H9 (cell line): ENCODE measurements at regions not wholly inside any gene's neighbourhood (a gene's known extent, or its start where the extent isn't known, plus 50 kb on each side); places are given as distances from the start of the nearest gene placed in this dataset.

ENCODE experiments used
- DNase-seq: peaks from one replicate; pipeline ENCODE4 v3.0.0-alpha.2; 2017
- H2AFZ ChIP-seq: one replicate; pipeline ENCODE4 v1.6.1; 2013; ENCODE audit warnings: mild to moderate bottlenecking, low read length, control low read depth, moderate library complexity
- H2AK5ac ChIP-seq: 2 replicates; pipeline ENCODE4 v1.6.1; 2013; ENCODE audit warnings: low read length, control low read depth, mixed read lengths; ENCODE audit not compliant: insufficient read length
- H2BK120ac ChIP-seq: one replicate; pipeline ENCODE4 v1.6.1; 2013; ENCODE audit warnings: low read depth, mild to moderate bottlenecking, low read length, control low read depth, inconsistent platforms; ENCODE audit not compliant: poor library complexity, severe bottlenecking
- H2BK12ac ChIP-seq: 2 replicates; pipeline ENCODE4 v1.6.1; 2013; ENCODE audit warnings: low read length, control low read depth, mixed read lengths, low read depth; ENCODE audit not compliant: insufficient read length
- H2BK15ac ChIP-seq: 2 replicates; pipeline ENCODE4 v1.6.1; 2013; ENCODE audit warnings: low read depth, low read length, control low read depth
- H2BK20ac ChIP-seq: one replicate; pipeline ENCODE4 v1.6.1; 2013; ENCODE audit warnings: low read depth, mild to moderate bottlenecking, low read length, control low read depth, inconsistent platforms; ENCODE audit not compliant: poor library complexity, severe bottlenecking
- H2BK5ac ChIP-seq: 2 replicates; pipeline ENCODE4 v1.6.1; 2013; ENCODE audit warnings: low read length, control low read depth, mixed read lengths; ENCODE audit not compliant: insufficient read length
- H3K14ac ChIP-seq: 2 replicates; pipeline ENCODE4 v1.6.1; 2013; ENCODE audit warnings: low read length, control low read depth; ENCODE audit not compliant: insufficient read depth
- H3K18ac ChIP-seq: 2 replicates; pipeline ENCODE4 v1.6.1; 2013; ENCODE audit warnings: low read depth, mild to moderate bottlenecking, mixed read lengths, low read length, control low read depth; ENCODE audit not compliant: insufficient read length
- H3K23ac ChIP-seq: 2 replicates; pipeline ENCODE4 v1.6.1; 2013; ENCODE audit warnings: low read length, control low read depth, mixed read lengths, low read depth; ENCODE audit not compliant: insufficient read length
- H3K23me2 ChIP-seq: 2 replicates; pipeline ENCODE4 v1.6.1; 2013; ENCODE audit warnings: low read depth, mild to moderate bottlenecking, mixed read lengths, low read length, control low read depth; ENCODE audit not compliant: insufficient read length, poor library complexity, severe bottlenecking
- H3K27ac ChIP-seq: 2 replicates; pipeline ENCODE4 v1.5.1; 2013; ENCODE audit warnings: low read length, control low read depth, mixed read lengths, low read depth; ENCODE audit not compliant: insufficient read length
- H3K27me3 ChIP-seq: 2 replicates; pipeline ENCODE4 v1.6.1; 2013; ENCODE audit warnings: low read length, control low read depth, inconsistent platforms; ENCODE audit not compliant: insufficient read depth
- H3K4ac ChIP-seq: 2 replicates; pipeline ENCODE4 v1.6.1; 2013; ENCODE audit warnings: low read depth, mild to moderate bottlenecking, control low read depth, inconsistent platforms, low read length, moderate library complexity
- H3K4me1 ChIP-seq: 2 replicates; pipeline ENCODE4 v1.6.1; 2013; ENCODE audit warnings: low read length, control low read depth, inconsistent platforms; ENCODE audit not compliant: insufficient read depth
- H3K4me2 ChIP-seq: 2 replicates; pipeline ENCODE4 v1.6.1; 2013; ENCODE audit warnings: low read length, control low read depth, mixed read lengths; ENCODE audit not compliant: insufficient read length, insufficient read depth
- H3K56ac ChIP-seq: 2 replicates; pipeline ENCODE4 v1.6.1; 2013; ENCODE audit warnings: low read depth, mild to moderate bottlenecking, mixed read lengths, low read length, control low read depth; ENCODE audit not compliant: insufficient read length
- H3K79me1 ChIP-seq: 2 replicates; pipeline ENCODE4 v1.6.1; 2013; ENCODE audit warnings: low read depth, mild to moderate bottlenecking, moderate library complexity, low read length, control low read depth, inconsistent platforms; ENCODE audit not compliant: insufficient read depth, poor library complexity, severe bottlenecking
- H3K79me2 ChIP-seq: 2 replicates; pipeline ENCODE4 v1.6.1; 2013; ENCODE audit warnings: low read length, control low read depth, inconsistent platforms; ENCODE audit not compliant: insufficient read depth
- H3K9ac ChIP-seq: 2 replicates; pipeline ENCODE4 v1.6.1; 2013; ENCODE audit warnings: low read length, control low read depth, mixed read lengths; ENCODE audit not compliant: insufficient read length; ENCODE audit errors: extremely low read depth
- H3K9me3 ChIP-seq: one replicate; pipeline ENCODE4 v1.6.1; 2013; ENCODE audit warnings: low read depth, low read length, inconsistent platforms; ENCODE audit not compliant: control insufficient read depth
- H3T11ph ChIP-seq: one replicate; pipeline ENCODE4 v1.6.1; 2013; ENCODE audit warnings: mild to moderate bottlenecking, low read length, control low read depth, inconsistent platforms
- H4K20me1 ChIP-seq: one replicate; pipeline ENCODE4 v1.6.1; 2013; ENCODE audit not compliant: control insufficient read depth, insufficient read length, insufficient read depth
- H4K5ac ChIP-seq: 2 replicates; pipeline ENCODE4 v1.6.1; 2013; ENCODE audit warnings: low read depth, mild to moderate bottlenecking, mixed read lengths, low read length, control low read depth; ENCODE audit not compliant: insufficient read length
- H4K8ac ChIP-seq: replicated peaks from 2 replicates; pipeline ENCODE4 v1.6.1; 2013; ENCODE audit warnings: low read length, control low read depth, mixed read lengths, low read depth; ENCODE audit not compliant: insufficient read length
- H4K91ac ChIP-seq: 2 replicates; pipeline ENCODE4 v1.6.1; 2013; ENCODE audit warnings: low read depth, mild to moderate bottlenecking, moderate library complexity, mixed read lengths, low read length, control low read depth; ENCODE audit not compliant: insufficient read length
- H3K27ac Mint-ChIP-seq, 3 experiments: 2 replicates in 2 of 3; 3 replicates in 1 of 3; pipeline ENCODE4 v1.8.0; 2020 to 2021; ENCODE audit warnings: mixed read lengths in 3 of 3, mild to moderate bottlenecking in 1 of 3, moderate library complexity in 1 of 3
- H3K27me3 Mint-ChIP-seq: 2 replicates; pipeline ENCODE4 v1.8.0; 2021; ENCODE audit warnings: low read depth, mild to moderate bottlenecking, moderate library complexity, mixed read lengths
- H3K36me3 Mint-ChIP-seq, 3 experiments: 2 replicates in 2 of 3; 3 replicates in 1 of 3; pipeline ENCODE4 v1.8.0; 2020 to 2021; ENCODE audit warnings: low read depth in 3 of 3, mixed read lengths in 3 of 3; ENCODE audit not compliant: insufficient read depth in 1 of 3
- H3K4me1 Mint-ChIP-seq, 2 experiments: 2 replicates each; pipeline ENCODE4 v1.8.0; 2020; ENCODE audit warnings: mixed read lengths in 2 of 2
- H3K4me3 Mint-ChIP-seq, 2 experiments: 2 replicates in 1 of 2; 3 replicates in 1 of 2; pipeline ENCODE4 v1.8.0; 2020 to 2021; ENCODE audit warnings: mild to moderate bottlenecking in 2 of 2, mixed read lengths in 2 of 2, moderate library complexity in 1 of 2
- H3K9me3 Mint-ChIP-seq, 2 experiments: 2 replicates in 1 of 2; 3 replicates in 1 of 2; pipeline ENCODE4 v1.8.0; 2020; ENCODE audit warnings: mild to moderate bottlenecking in 2 of 2, mixed read lengths in 2 of 2, moderate library complexity in 1 of 2
- WGBS: extraction: QIAGEN DNeasy Blood & Tissue Kit; methylation state at CpG from one replicate; pipeline ENCODE4 v1.1.7; 2013; ENCODE audit warnings: missing lambda C conversion rate, low lambda C conversion rate, mixed read lengths; ENCODE audit not compliant: insufficient read length; ENCODE audit errors: extremely low coverage; 5-methylcytosine and 5-hydroxymethylcytosine counted together
- TF ChIP-seq, protein P1 (sequence below): fragments of 200-600 bp; sonication (generic); conservative IDR thresholded peaks from 3 replicates; pipeline ENCODE4 v1.8.0; 2021; ENCODE audit warnings: antibody characterized with exemption, mild to moderate bottlenecking

DNA sequence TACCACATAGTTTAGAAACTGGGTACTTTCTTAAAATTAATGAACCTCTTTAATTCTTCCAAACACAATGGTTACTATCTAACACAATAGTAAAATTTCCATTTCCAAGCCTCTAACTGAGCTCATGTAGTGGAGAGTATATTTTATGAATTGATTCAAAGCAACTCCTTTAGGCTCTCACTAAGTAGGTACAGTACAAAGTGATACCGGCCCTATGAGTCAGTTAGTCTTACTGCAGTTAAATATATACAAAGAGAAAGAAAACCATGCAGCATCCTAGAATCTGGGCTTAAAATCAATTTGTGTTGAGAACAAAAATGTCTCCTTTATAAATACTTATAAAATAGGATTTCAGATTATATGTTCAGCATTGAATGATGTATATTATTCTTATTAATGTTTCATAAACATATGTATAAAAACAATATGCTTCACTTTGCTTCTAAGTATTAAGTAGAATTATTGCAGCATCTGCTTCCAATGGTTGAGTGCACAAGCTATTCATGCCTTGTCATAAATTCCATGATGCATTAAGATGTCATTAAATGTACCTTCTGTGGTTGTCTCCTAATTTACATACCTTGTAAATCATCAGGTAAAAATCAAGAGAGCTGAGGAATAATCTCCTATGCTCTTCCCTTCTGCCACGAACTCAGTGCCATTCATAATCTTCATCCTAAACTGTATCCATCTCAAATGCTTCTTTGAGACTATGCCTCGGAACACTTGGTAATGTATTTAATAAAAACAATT, 1037.8 kb downstream of the STPG2 start:
- H3K27me3 ChIP-seq: no peaks in the 10 kb centered on the region
- H4K5ac ChIP-seq: no peak overlapping the region
- no peak overlapping the region for H3K9ac ChIP-seq
- H4K91ac ChIP-seq: no peak overlapping the region
- no peaks in the 10 kb centered on the region for H3K9me3 ChIP-seq
- H3K4me1 ChIP-seq: no peaks in the 10 kb centered on the region
- peaks cover 0 to 7% (median 4%) of the 10 kb centered on the region in 3 experiments; a peak in 5 of 7 replicates for H3K36me3 Mint-ChIP-seq
- no peak overlapping the region for H3T11ph ChIP-seq
- H2BK12ac ChIP-seq: no peak overlapping the region
- no peak overlapping the region for H3K56ac ChIP-seq
- no peak overlapping the region for H3K14ac ChIP-seq
- no peak for DNase-seq
- H4K8ac ChIP-seq: no peak overlapping the region
- no peak overlapping the region for H2AFZ ChIP-seq
- H2BK15ac ChIP-seq: no peak overlapping the region
- no peak overlapping the region for H3K4me2 ChIP-seq
- H3K4me1 Mint-ChIP-seq: no peaks in the 10 kb centered on the region
- no peak overlapping the region for H3K18ac ChIP-seq
- no peaks in the 10 kb centered on the region for H3K79me1 ChIP-seq
- TF ChIP-seq, protein P1, sequence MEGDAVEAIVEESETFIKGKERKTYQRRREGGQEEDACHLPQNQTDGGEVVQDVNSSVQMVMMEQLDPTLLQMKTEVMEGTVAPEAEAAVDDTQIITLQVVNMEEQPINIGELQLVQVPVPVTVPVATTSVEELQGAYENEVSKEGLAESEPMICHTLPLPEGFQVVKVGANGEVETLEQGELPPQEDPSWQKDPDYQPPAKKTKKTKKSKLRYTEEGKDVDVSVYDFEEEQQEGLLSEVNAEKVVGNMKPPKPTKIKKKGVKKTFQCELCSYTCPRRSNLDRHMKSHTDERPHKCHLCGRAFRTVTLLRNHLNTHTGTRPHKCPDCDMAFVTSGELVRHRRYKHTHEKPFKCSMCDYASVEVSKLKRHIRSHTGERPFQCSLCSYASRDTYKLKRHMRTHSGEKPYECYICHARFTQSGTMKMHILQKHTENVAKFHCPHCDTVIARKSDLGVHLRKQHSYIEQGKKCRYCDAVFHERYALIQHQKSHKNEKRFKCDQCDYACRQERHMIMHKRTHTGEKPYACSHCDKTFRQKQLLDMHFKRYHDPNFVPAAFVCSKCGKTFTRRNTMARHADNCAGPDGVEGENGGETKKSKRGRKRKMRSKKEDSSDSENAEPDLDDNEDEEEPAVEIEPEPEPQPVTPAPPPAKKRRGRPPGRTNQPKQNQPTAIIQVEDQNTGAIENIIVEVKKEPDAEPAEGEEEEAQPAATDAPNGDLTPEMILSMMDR: no peak
- no peaks in the 10 kb centered on the region for H3K79me2 ChIP-seq
- no peak overlapping the region for H2BK120ac ChIP-seq
- H3K23me2 ChIP-seq: no peaks in the 10 kb centered on the region
- H3K23ac ChIP-seq: no peak overlapping the region
- H3K4ac ChIP-seq: no peak overlapping the region
- no peak overlapping the region for H3K4me3 Mint-ChIP-seq
- no CpG with 5 or more reads among the region's 3 CpGs for WGBS
- no peaks in the 10 kb centered on the region for H3K27me3 Mint-ChIP-seq
- no peak overlapping the region for H2BK20ac ChIP-seq
- no peaks in the 10 kb centered on the region for H4K20me1 ChIP-seq
- H3K27ac Mint-ChIP-seq: no peak overlapping the region
- H2AK5ac ChIP-seq: no peak overlapping the region
- H3K9me3 Mint-ChIP-seq: peaks cover 3 to 7% of the 10 kb centered on the region in 2 experiments; a peak in 4 of 5 replicates
- H2BK5ac ChIP-seq: no peak overlapping the region
- H3K27ac ChIP-seq: no peak overlapping the region
